K562 (cell line): ENCODE measurements at regions not wholly inside any gene's neighbourhood (a gene's known extent, or its start where the extent isn't known, plus 50 kb on each side); places are given as distances from the start of the nearest gene placed in this dataset.

Source experiments
- CBFA2T2 ChIP-seq: fragments of 450-650 bp; conservative IDR thresholded peaks from 2 replicates; pipeline ENCODE4 v1.6.1; 2017; ENCODE audit warnings: mild to moderate bottlenecking
- CXXC5 ChIP-seq: fragments of 250-450 bp; sonication (Bioruptor Pico); IDR thresholded peaks from 2 replicates; pipeline ENCODE4 v1.8.0; 2022; ENCODE audit warnings: inconsistent platforms, mild to moderate bottlenecking, moderate library complexity
- GATAD2B ChIP-seq: fragments of 450-650 bp; IDR thresholded peaks from 2 replicates; pipeline ENCODE4 v1.6.1; 2017; ENCODE audit warnings: mild to moderate bottlenecking, borderline replicate concordance
- GMEB1 ChIP-seq: fragments of 250-450 bp; sonication (Bioruptor Pico); IDR thresholded peaks from 2 replicates; pipeline ENCODE4 v1.4.0; 2020; ENCODE audit warnings: mild to moderate bottlenecking
- HOMEZ ChIP-seq: fragments of 250-450 bp; sonication (Bioruptor Pico); IDR thresholded peaks from 2 replicates; pipeline ENCODE4 v1.4.0; 2020; ENCODE audit warnings: mild to moderate bottlenecking, moderate library complexity
- IRF9 ChIP-seq: fragments of 450-650 bp; IDR thresholded peaks from 2 replicates; pipeline ENCODE4 v1.6.1; 2016; ENCODE audit warnings: missing biosample characterization, missing genetic modification characterization
- L3MBTL2 ChIP-seq: fragments of 450-650 bp; IDR thresholded peaks from 2 replicates; pipeline ENCODE4 v1.6.1; 2016; ENCODE audit warnings: mild to moderate bottlenecking, moderate library complexity
- RAD51 ChIP-seq: fragments of 450-650 bp; IDR thresholded peaks from 2 replicates; pipeline ENCODE4 v1.7.1; 2016; ENCODE audit warnings: low read depth, mild to moderate bottlenecking, borderline replicate concordance
- RBFOX2 ChIP-seq: fragments of 200-400 bp; formaldehyde crosslinking; IDR thresholded peaks from 2 replicates; pipeline ENCODE4 v1.6.1; 2017; ENCODE audit warnings: low read depth, mild to moderate bottlenecking, low read length, moderate library complexity
- RHOXF2B ChIP-seq: fragments of 250-450 bp; sonication (Bioruptor Pico); conservative IDR thresholded peaks from 2 replicates; pipeline ENCODE4 v1.5.1; 2021
- RNF2 ChIP-seq: sonication (generic); IDR thresholded peaks from 2 replicates; pipeline ENCODE4 v1.6.1; 2016
- SMARCA5 ChIP-seq: fragments of 450-650 bp; IDR thresholded peaks from 2 replicates; pipeline ENCODE4 v1.6.1; 2016
- SREBF1 ChIP-seq: fragments of 150-350 bp; IDR thresholded peaks from 2 replicates; pipeline ENCODE4 v1.6.1; 2014; ENCODE audit warnings: antibody characterized with exemption, low read depth, low read length, borderline replicate concordance
- SRSF3 ChIP-seq: fragments of 200-400 bp; formaldehyde crosslinking; IDR thresholded peaks from 2 replicates; pipeline ENCODE4 v1.6.1; 2016; ENCODE audit warnings: mild to moderate bottlenecking, low read length, moderate library complexity; ENCODE audit not compliant: insufficient read depth
- ZBTB12 ChIP-seq: fragments of 250-450 bp; sonication (Bioruptor Pico); IDR thresholded peaks from 2 replicates; pipeline ENCODE4 v1.4.0; 2020
- ZKSCAN1 ChIP-seq: fragments of 150-350 bp; IDR thresholded peaks from 2 replicates; pipeline ENCODE4 v1.6.1; 2016; ENCODE audit warnings: low read depth, low read length
- ZNF140 ChIP-seq: fragments of 250-450 bp; sonication (Bioruptor Pico); IDR thresholded peaks from 2 replicates; pipeline ENCODE4 v1.8.0; 2021; ENCODE audit warnings: moderate library complexity, mild to moderate bottlenecking, inconsistent platforms
- ZNF277 ChIP-seq: fragments of 250-450 bp; sonication (Bioruptor Pico); IDR thresholded peaks from 2 replicates; pipeline ENCODE4 v1.8.0; 2022; ENCODE audit warnings: inconsistent platforms, mild to moderate bottlenecking, moderate library complexity, borderline replicate concordance
- ZNF311 ChIP-seq: fragments of 250-450 bp; sonication (Bioruptor Pico); IDR thresholded peaks from 2 replicates; pipeline ENCODE4 v1.4.0; 2020; ENCODE audit warnings: mild to moderate bottlenecking, moderate library complexity
- ZNF639 ChIP-seq, 2 experiments: fragments of 200-800 bp in 1 of 2; sonication (Bioruptor generic) in 1 of 2; sonication (generic) in 1 of 2; formaldehyde crosslinking in 1 of 2; IDR thresholded peaks in 1 of 2; conservative IDR thresholded peaks in 1 of 2; 2 replicates each; pipeline versions ENCODE4 v1.5.0 to v1.6.1; 2016 to 2020; ENCODE audit warnings: missing compliant biosample characterization in 1 of 2, missing genetic modification characterization in 1 of 2, missing genetic modification reagents in 1 of 2
- ZNF707 ChIP-seq: fragments of 250-450 bp; sonication (Bioruptor Pico); conservative IDR thresholded peaks from 2 replicates; pipeline ENCODE4 v1.8.0; 2022; ENCODE audit warnings: inconsistent platforms, mild to moderate bottlenecking, moderate library complexity

- TF ChIP-seq IRF9 (tag): no peak
- no peak for TF ChIP-seq RBFOX2
- TF ChIP-seq CXXC5: no peak
- no peak for TF ChIP-seq CBFA2T2
- TF ChIP-seq ZNF707 (CRISPR knock-in tag): no peak
- TF ChIP-seq ZNF639 (CRISPR knock-in tag; conservative IDR thresholded peaks at IDR 0.05 in 1 of 2, IDR thresholded peaks at IDR 0.05 in 1 of 2): no peak
- peak; percentile 82; the same call in 1 of the 2 replicates for TF ChIP-seq HOMEZ (CRISPR knock-in tag)
- TF ChIP-seq ZNF140 (CRISPR knock-in tag): no peak
- 0 out of 2 replicates have a peak, but pooled peaks have one; percentile 32 for TF ChIP-seq ZBTB12 (CRISPR knock-in tag)
- no peak for TF ChIP-seq RHOXF2B (CRISPR knock-in tag)
- no peak for TF ChIP-seq ZNF311 (CRISPR knock-in tag)
- no peak for TF ChIP-seq SMARCA5
- no peak for TF ChIP-seq RAD51
- TF ChIP-seq ZNF277 (CRISPR knock-in tag): 0 out of 2 replicates have a peak, but pooled peaks have one; percentile 49
- no peak for TF ChIP-seq GMEB1 (CRISPR knock-in tag)
- TF ChIP-seq RNF2: no peak
- TF ChIP-seq ZKSCAN1: no peak
- no peak for TF ChIP-seq SREBF1
- no peak for TF ChIP-seq GATAD2B
- no peak for TF ChIP-seq L3MBTL2
- no peak for TF ChIP-seq SRSF3
Observed at GRCh38 chr22:22181341-22181850, 63.2 kb upstream of the VPREB1 start (continued).
